GM13977 (cell line): ENCODE measurements at regions not wholly inside any gene's neighbourhood (a gene's known extent, or its start where the extent isn't known, plus 50 kb on each side); places are given as distances from the start of the nearest gene placed in this dataset.

Experiments
- DNase-seq: peaks from one replicate; pipeline ENCODE4 v3.0.0; 2012; ENCODE audit warnings: low spot score
- in situ Hi-C: fragments of 300-500 bp; cut with MboI; formaldehyde crosslinking; loops from one replicate; pipeline ENCODE4 v1.12.0; 2022; ENCODE audit warnings: low sequenced_read_pairs, low pct_unique_long_range_greater_than_20kb, mixed read lengths, inconsistent platforms; ENCODE audit not compliant: unreplicated experiment
- TF ChIP-seq, protein P1 (sequence below): IDR thresholded peaks from 2 replicates; pipeline ENCODE4 v1.5.1; 2012; ENCODE audit warnings: mild to moderate bottlenecking, control low read depth; ENCODE audit not compliant: insufficient read depth; ENCODE audit errors: extremely low read depth, missing control alignments

DNA sequence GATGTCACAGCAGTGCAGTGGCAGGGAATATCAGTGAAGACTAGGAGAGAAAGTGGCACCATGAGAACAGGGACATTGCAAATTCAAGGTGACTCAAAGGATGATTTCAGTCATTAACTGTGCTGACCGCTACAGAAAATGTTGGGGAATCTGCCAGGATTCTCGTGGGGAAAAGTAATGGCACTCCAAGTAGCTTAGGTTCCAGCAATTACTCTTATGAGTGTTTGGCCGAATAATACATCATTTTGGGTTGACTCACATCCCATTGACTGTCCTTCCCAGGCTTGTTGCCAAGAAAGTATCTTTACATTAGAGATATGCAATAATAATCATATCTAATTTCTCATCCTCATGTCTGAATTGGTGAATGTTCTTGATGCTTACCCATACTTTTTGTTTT is 1411.1 kb upstream of the PCDH7 start:
- no peak for DNase-seq
- TF ChIP-seq, protein P1, sequence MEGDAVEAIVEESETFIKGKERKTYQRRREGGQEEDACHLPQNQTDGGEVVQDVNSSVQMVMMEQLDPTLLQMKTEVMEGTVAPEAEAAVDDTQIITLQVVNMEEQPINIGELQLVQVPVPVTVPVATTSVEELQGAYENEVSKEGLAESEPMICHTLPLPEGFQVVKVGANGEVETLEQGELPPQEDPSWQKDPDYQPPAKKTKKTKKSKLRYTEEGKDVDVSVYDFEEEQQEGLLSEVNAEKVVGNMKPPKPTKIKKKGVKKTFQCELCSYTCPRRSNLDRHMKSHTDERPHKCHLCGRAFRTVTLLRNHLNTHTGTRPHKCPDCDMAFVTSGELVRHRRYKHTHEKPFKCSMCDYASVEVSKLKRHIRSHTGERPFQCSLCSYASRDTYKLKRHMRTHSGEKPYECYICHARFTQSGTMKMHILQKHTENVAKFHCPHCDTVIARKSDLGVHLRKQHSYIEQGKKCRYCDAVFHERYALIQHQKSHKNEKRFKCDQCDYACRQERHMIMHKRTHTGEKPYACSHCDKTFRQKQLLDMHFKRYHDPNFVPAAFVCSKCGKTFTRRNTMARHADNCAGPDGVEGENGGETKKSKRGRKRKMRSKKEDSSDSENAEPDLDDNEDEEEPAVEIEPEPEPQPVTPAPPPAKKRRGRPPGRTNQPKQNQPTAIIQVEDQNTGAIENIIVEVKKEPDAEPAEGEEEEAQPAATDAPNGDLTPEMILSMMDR: no peak
- in situ Hi-C loops: no loop called here

DNA sequence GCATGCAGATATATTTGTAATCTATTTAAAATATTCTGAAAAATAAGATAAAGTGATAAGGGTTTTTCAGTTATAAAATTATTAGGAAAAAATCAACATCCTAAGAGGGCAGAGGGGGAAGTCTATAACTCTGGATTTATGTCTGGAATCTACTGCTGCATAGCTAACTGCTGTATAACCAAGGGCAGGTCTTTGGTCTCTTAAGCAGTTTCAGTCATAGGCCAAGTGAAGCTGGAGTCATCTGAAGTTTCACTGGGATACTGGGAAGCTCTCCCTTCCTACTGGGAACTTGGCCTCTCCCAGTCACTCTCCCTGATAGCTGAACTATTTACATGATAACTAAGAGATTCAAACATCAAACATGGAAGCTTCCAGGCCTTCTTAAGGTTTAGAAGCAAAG is 1409.9 kb upstream of the PCDH7 start:
- no peak for DNase-seq
- in situ Hi-C loops: no loop called here
- TF ChIP-seq, protein P1: no peak

DNA sequence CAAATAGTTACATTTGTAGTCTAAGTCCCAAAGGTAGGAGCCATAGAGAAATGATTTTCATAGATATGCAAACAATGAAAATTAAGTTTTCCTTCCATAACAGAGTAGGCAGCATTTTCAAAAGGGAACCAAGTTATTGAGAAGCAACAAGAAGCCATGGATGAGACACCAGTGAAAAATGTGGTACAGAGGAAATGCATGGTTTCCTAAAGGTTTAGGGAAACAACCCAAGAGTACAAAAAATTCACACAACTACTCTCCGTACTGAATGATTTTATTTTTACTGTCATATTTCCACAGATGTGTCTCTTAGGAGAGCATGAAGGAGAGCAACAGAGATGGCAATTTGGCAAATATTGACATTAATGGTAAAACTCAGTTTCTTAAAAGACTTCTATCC is 1408.9 kb upstream of the PCDH7 start:
- in situ Hi-C loops: no loop called here

DNA sequence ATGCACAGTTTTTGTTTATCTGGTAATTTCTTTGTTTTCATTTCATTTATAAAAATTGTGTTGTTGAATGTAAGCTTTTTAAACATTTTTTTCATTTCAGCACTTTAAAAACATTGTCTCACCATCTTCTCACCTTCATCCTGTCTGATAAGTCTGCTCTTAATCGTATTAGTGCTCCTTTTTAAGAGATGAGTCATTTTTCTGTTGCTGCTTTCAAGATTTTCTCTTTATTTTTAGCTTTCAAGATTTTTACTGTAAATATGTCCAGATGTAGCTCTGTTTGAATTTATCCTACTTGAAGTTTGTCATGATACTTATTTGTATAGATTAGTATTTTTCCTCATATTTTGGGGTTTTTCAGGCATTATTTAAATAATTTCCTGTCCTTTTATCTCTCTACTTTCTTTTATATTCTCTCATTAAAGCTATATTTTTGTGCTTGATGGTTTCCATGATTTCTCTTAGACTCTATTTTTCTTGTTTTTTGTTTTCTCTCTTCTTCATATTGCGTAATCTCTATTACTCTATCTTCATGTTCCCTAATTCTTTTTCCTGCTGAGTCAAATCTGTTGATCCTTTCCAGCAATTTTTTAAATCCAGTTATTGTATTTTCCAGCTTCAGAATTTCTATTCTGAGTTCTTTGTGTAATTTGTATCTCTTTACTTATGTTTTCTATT is 1400.4 kb upstream of the PCDH7 start:
- TF ChIP-seq, protein P1: no peak
- in situ Hi-C loops: no loop called here
- no peak for DNase-seq

More for the DNA sequence above, 1408.9 kb upstream of the PCDH7 start:
- TF ChIP-seq, protein P1: no peak
- DNase-seq: no peak

DNA sequence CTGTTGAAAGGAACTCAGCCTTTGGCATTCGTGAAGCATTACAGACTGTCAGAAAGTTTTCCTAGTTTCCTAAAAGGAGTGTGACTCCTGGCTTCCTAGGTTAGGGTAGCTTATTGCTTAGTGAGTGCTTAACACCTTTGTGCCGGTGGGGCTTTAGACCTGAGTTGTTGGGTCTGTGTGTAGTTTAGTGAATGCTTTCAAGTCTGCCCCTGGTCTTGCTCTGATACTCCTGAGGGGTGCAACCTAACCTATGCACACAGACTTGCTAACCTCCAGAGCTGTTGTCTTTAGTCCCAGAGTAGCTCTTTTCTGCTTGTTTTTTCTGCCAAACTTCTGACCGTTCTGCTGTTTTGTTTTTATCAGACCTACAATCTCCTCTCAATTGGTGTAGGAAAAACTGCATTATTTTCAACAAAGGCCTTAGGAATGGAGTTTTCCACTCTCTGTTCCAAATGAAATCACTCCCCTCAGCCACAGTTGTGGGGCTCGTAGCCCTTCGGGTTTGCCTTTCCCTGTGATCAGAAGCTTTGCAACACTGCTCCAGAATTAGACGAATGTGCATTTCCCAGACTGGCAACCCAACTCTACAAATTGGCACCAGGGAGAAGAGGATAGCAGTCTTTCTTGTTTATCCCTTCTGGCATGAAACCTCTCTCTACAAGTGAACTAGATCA is 1399.1 kb upstream of the PCDH7 start:
- in situ Hi-C loops: no loop called here
- TF ChIP-seq, protein P1: no peak
- DNase-seq: no peak

DNA sequence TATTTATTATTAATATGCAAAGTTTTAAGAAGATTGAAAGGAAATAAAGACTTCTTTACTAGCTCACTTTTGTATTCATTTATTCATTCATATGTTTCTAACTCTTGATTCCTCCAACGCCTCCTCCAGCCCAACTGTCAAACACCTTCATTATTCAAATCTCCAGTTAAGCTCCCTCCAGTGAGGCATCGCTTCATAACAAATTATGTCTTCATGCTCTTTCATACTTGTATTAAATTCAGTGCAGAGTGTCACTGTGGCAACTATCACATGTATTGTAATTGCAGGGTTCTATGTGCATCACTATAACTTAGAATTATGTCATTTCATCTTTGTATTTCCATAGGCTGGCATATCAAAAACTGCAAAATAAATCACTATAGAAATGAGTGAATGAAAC is 1394.2 kb upstream of the PCDH7 start:
- in situ Hi-C loops: no loop called here
- DNase-seq: no peak
- TF ChIP-seq, protein P1: no peak
